Epidermal melanocyte (primary cell): ENCODE measurements at regions not wholly inside any gene's neighbourhood (a gene's known extent, or its start where the extent isn't known, plus 50 kb on each side); places are given as distances from the start of the nearest gene placed in this dataset.
"Not testable (repeated sequence)": the region's sequence is repeated elsewhere in the genome, so short reads cannot be mapped to it uniquely, and the experiment has no call there.

Experiments
- DNase-seq: peaks from one replicate; pipeline ENCODE4 v3.0.0; 2011; ENCODE audit warnings: low spot score; ENCODE audit not compliant: insufficient read length

- no peak for DNase-seq
Measured at GRCh38 chr6:113184736-113185135, 672.4 kb upstream of the MARCKS start.

- DNase-seq = no peak
Measured at GRCh38 chr6:113185299-113185698, 671.8 kb upstream of the MARCKS start.

- DNase-seq = no peak
Measured at GRCh38 chr6:113187661-113188060, 669.5 kb upstream of the MARCKS start.

GRCh38 chr6:113188962-113189361, 668.2 kb upstream of the MARCKS start:
- no peak for DNase-seq

- no peak for DNase-seq
Measured at GRCh38 chr6:113190170-113190569, 667.0 kb upstream of the MARCKS start.

GRCh38 chr6:113194090-113194489, 663.1 kb upstream of the MARCKS start:
- no peak for DNase-seq

GRCh38 chr6:113202852-113203714, 654.1 kb upstream of the MARCKS start:
- no peak for DNase-seq

- no peak for DNase-seq
Measured at GRCh38 chr6:113203715-113204110, 653.4 kb upstream of the MARCKS start.

- DNase-seq = no peak
Measured at GRCh38 chr6:113205553-113205952, 651.6 kb upstream of the MARCKS start.

- DNase-seq = no peak
Measured at GRCh38 chr6:113208726-113209125, 648.4 kb upstream of the MARCKS start.

- DNase-seq = no peak
Measured at GRCh38 chr6:113209315-113209714, 647.8 kb upstream of the MARCKS start.

- no peak for DNase-seq
Measured at GRCh38 chr6:113211170-113211569, 646.0 kb upstream of the MARCKS start.

GRCh38 chr6:113219783-113220182, 637.4 kb upstream of the MARCKS start:
- no peak for DNase-seq

GRCh38 chr6:113220832-113221231, 636.3 kb upstream of the MARCKS start:
- no peak for DNase-seq

GRCh38 chr6:113221850-113222249, 635.3 kb upstream of the MARCKS start:
- no peak for DNase-seq

GRCh38 chr6:113246186-113246585, 611.0 kb upstream of the MARCKS start:
- DNase-seq = no peak

GRCh38 chr6:113248532-113248931, 608.6 kb upstream of the MARCKS start:
- DNase-seq = no peak

- not testable (repeated sequence) for DNase-seq
Measured at GRCh38 chr6:113254194-113254593, 603.0 kb upstream of the MARCKS start.

GRCh38 chr6:113258771-113259170, 598.4 kb upstream of the MARCKS start:
- DNase-seq = no peak

GRCh38 chr6:113271437-113271836, 585.7 kb upstream of the MARCKS start:
- peak; percentile 16 for DNase-seq

- no peak for DNase-seq
Measured at GRCh38 chr6:113276601-113277000, 580.5 kb upstream of the MARCKS start.

GRCh38 chr6:113277111-113277510, 580.0 kb upstream of the MARCKS start:
- no peak for DNase-seq

GRCh38 chr6:113281014-113281413, 576.1 kb upstream of the MARCKS start:
- DNase-seq = peak; percentile 17
